ENCODE measurements at regions not wholly inside any gene's neighbourhood (a gene's known extent, or its start where the extent isn't known, plus 50 kb on each side); places are given as distances from the start of the nearest gene placed in this dataset.

- Mint-ChIP-seq H3K36me3 (no peaks in the 10 kb centered on the region), H3K9me3 (peaks cover 16% of the 10 kb centered on the region), H3K27ac (no peak overlapping the region), H3K4me1 (peaks cover 41% of the 10 kb centered on the region), H3K27me3 (ENCODE audit: low read depth) (no peaks in the 10 kb centered on the region), H3K4me3 (no peak overlapping the region)
- no peak for DNase-seq (ENCODE audit: low spot score in 2 of 2, unreplicated experiment in 2 of 2)
- TF ChIP-seq CTCF (IDR thresholded peaks at IDR 0.05; ENCODE audit: unreplicated experiment): no peak
These were observed 208.0 kb upstream of the MPDZ start for GRCh38 chr9:13487498-13487897.

GRCh38 chr9:13487071-13487470 lies 207.6 kb upstream of the MPDZ start:
- Mint-ChIP-seq H3K9me3 (peaks cover 16% of the 10 kb centered on the region), H3K36me3 (no peaks in the 10 kb centered on the region), H3K4me3 (no peak overlapping the region), H3K27ac (no peak overlapping the region), H3K4me1 (peaks cover 40% of the 10 kb centered on the region), H3K27me3 (ENCODE audit: low read depth) (no peaks in the 10 kb centered on the region)
- DNase-seq (ENCODE audit: low spot score in 2 of 2, unreplicated experiment in 2 of 2): no peak
- no peak for TF ChIP-seq CTCF (IDR thresholded peaks at IDR 0.05; ENCODE audit: unreplicated experiment)

- no peak for DNase-seq (ENCODE audit: low spot score in 2 of 2, unreplicated experiment in 2 of 2)
- Mint-ChIP-seq H3K27me3 (ENCODE audit: low read depth) (no peaks in the 10 kb centered on the region), H3K27ac (no peak overlapping the region), H3K9me3 (peaks cover 16% of the 10 kb centered on the region), H3K4me1 (peaks cover 23% of the 10 kb centered on the region), H3K36me3 (no peaks in the 10 kb centered on the region), H3K4me3 (no peak overlapping the region)
- no peak for TF ChIP-seq CTCF (IDR thresholded peaks at IDR 0.05; ENCODE audit: unreplicated experiment)
These were observed 205.6 kb upstream of the MPDZ start for GRCh38 chr9:13485068-13485596.

GRCh38 chr9:13484186-13484585 lies 204.7 kb upstream of the MPDZ start:
- Mint-ChIP-seq H3K36me3 (no peaks in the 10 kb centered on the region), H3K27me3 (ENCODE audit: low read depth) (no peaks in the 10 kb centered on the region), H3K9me3 (peaks cover 16% of the 10 kb centered on the region), H3K4me3 (no peak overlapping the region), H3K4me1 (peaks cover 23% of the 10 kb centered on the region), H3K27ac (no peak overlapping the region)
- no peak for DNase-seq (ENCODE audit: low spot score in 2 of 2, unreplicated experiment in 2 of 2)
- no peak for TF ChIP-seq CTCF (IDR thresholded peaks at IDR 0.05; ENCODE audit: unreplicated experiment)

GRCh38 chr9:13481274-13481673 lies 201.8 kb upstream of the MPDZ start:
- Mint-ChIP-seq H3K36me3 (no peaks in the 10 kb centered on the region), H3K4me3 (no peak overlapping the region), H3K27me3 (ENCODE audit: low read depth) (no peaks in the 10 kb centered on the region), H3K4me1 (peaks cover 15% of the 10 kb centered on the region), H3K27ac (no peak overlapping the region), H3K9me3 (peaks cover 16% of the 10 kb centered on the region)
- no peak for DNase-seq (ENCODE audit: low spot score in 2 of 2, unreplicated experiment in 2 of 2)
- no peak for TF ChIP-seq CTCF (IDR thresholded peaks at IDR 0.05; ENCODE audit: unreplicated experiment)

GRCh38 chr9:13480693-13481092 lies 201.2 kb upstream of the MPDZ start:
- Mint-ChIP-seq H3K27me3 (ENCODE audit: low read depth) (no peaks in the 10 kb centered on the region), H3K4me3 (no peak overlapping the region), H3K27ac (no peak overlapping the region), H3K9me3 (peaks cover 20% of the 10 kb centered on the region), H3K4me1 (peaks cover 15% of the 10 kb centered on the region), H3K36me3 (peaks cover 4% of the 10 kb centered on the region)
- no peak for DNase-seq (ENCODE audit: low spot score in 2 of 2, unreplicated experiment in 2 of 2)
- no peak for TF ChIP-seq CTCF (IDR thresholded peaks at IDR 0.05; ENCODE audit: unreplicated experiment)
